Esophagus squamous epithelium (tissue), 4 donors: ENCODE measurements at regions not wholly inside any gene's neighbourhood (a gene's known extent, or its start where the extent isn't known, plus 50 kb on each side); places are given as distances from the start of the nearest gene placed in this dataset.

Source experiments
- POLR2A ChIP-seq, 4 donors: fragments of 450-650 bp; IDR thresholded peaks; one replicate each; pipeline ENCODE4 v1.6.1; 2017; ENCODE audit warnings: antibody characterized with exemption in 4 of 4, mild to moderate bottlenecking in 4 of 4, moderate library complexity in 3 of 4
- TF ChIP-seq, protein P1 (sequence below), 6 experiments: fragments of 450-650 bp in 4 of 6; fragments of 200-600 bp in 2 of 6; sonication (generic) in 2 of 6; IDR thresholded peaks; one replicate each; pipeline ENCODE4 v1.5.1; 2016 to 2019; ENCODE audit warnings: antibody characterized with exemption in 6 of 6, mild to moderate bottlenecking in 4 of 6, moderate library complexity in 4 of 6

DNA sequence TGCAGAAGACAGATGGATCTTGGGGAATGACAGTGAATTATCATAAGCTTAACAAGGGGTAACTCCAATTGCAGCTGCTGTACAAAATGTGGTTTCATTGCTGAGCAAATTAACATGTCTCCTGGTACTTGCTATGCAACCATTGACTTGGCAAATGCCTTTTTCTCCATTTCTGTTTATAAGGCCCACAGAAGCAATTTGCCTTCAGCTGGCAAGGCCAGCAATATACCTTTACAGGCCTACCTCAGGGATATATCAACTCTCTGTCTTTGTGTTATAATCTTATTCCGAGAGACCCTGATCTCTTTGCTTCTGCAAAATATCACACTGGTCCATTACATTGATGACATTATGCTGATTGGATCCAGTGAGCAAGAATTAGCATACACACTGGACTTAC lies 52.7 kb upstream of the KIAA0040 start:
- no peak for TF ChIP-seq POLR2A (IDR thresholded peaks at IDR 0.05)
- TF ChIP-seq, protein P1, sequence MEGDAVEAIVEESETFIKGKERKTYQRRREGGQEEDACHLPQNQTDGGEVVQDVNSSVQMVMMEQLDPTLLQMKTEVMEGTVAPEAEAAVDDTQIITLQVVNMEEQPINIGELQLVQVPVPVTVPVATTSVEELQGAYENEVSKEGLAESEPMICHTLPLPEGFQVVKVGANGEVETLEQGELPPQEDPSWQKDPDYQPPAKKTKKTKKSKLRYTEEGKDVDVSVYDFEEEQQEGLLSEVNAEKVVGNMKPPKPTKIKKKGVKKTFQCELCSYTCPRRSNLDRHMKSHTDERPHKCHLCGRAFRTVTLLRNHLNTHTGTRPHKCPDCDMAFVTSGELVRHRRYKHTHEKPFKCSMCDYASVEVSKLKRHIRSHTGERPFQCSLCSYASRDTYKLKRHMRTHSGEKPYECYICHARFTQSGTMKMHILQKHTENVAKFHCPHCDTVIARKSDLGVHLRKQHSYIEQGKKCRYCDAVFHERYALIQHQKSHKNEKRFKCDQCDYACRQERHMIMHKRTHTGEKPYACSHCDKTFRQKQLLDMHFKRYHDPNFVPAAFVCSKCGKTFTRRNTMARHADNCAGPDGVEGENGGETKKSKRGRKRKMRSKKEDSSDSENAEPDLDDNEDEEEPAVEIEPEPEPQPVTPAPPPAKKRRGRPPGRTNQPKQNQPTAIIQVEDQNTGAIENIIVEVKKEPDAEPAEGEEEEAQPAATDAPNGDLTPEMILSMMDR (IDR thresholded peaks at IDR 0.05), result no peak
